Ishikawa (cell line): ENCODE measurements at regions not wholly inside any gene's neighbourhood (a gene's known extent, or its start where the extent isn't known, plus 50 kb on each side); places are given as distances from the start of the nearest gene placed in this dataset.

Experiments
- CEBPB ChIP-seq: IDR thresholded peaks from 2 replicates; pipeline ENCODE4 v1.6.1; 2012
- CREB1 ChIP-seq: IDR thresholded peaks from 2 replicates; pipeline ENCODE4 v1.6.1; 2012; ENCODE audit warnings: low read depth
- EGR1 ChIP-seq: IDR thresholded peaks from 2 replicates; pipeline ENCODE4 v1.6.1; 2012
- EP300 ChIP-seq: IDR thresholded peaks from 2 replicates; pipeline ENCODE4 v1.6.1; 2012; ENCODE audit warnings: borderline replicate concordance
- NFIC ChIP-seq: IDR thresholded peaks from 2 replicates; pipeline ENCODE4 v1.6.1; 2012
- RAD21 ChIP-seq: IDR thresholded peaks from 2 replicates; pipeline ENCODE4 v1.6.1; 2012; ENCODE audit warnings: low read depth
- REST ChIP-seq: IDR thresholded peaks from 2 replicates; pipeline ENCODE4 v1.6.1; 2012; ENCODE audit warnings: low read depth, mild to moderate bottlenecking
- TAF1 ChIP-seq: IDR thresholded peaks from 2 replicates; pipeline ENCODE4 v1.6.1; 2012; ENCODE audit warnings: low read depth, mild to moderate bottlenecking
- YY1 ChIP-seq: IDR thresholded peaks from 2 replicates; pipeline ENCODE4 v1.6.1; 2012; ENCODE audit warnings: low read depth

GRCh38 chrX:108914791-108915190 lies 178.4 kb upstream of the IRS4 start:
- TF ChIP-seq NFIC = no peak
- TF ChIP-seq RAD21 = no peak
- TF ChIP-seq YY1 = no peak
- TF ChIP-seq CREB1 = no peak
- no peak for TF ChIP-seq CEBPB
- no peak for TF ChIP-seq TAF1
- no peak for TF ChIP-seq EGR1
- no peak for TF ChIP-seq EP300
- no peak for TF ChIP-seq REST
